HEK293T (cell line): ENCODE measurements at regions not wholly inside any gene's neighbourhood (a gene's known extent, or its start where the extent isn't known, plus 50 kb on each side); places are given as distances from the start of the nearest gene placed in this dataset.

Experiments used
- ARNT ChIP-seq: fragments of 450-650 bp; IDR thresholded peaks from 2 replicates; pipeline ENCODE4 v1.6.1; 2017; ENCODE audit warnings: mild to moderate bottlenecking
- BHLHE40 ChIP-seq: fragments of 450-650 bp; IDR thresholded peaks from 2 replicates; pipeline ENCODE4 v1.6.1; 2016; ENCODE audit warnings: mild to moderate bottlenecking, moderate library complexity, borderline replicate concordance
- ELF4 ChIP-seq: fragments of 450-650 bp; IDR thresholded peaks from 2 replicates; pipeline ENCODE4 v1.6.1; 2017; ENCODE audit warnings: antibody characterized with exemption
- FOXA1 ChIP-seq: fragments of 450-650 bp; IDR thresholded peaks from 2 replicates; pipeline ENCODE4 v1.6.1; 2016; ENCODE audit warnings: mild to moderate bottlenecking
- FOXK2 ChIP-seq: fragments of 450-650 bp; IDR thresholded peaks from 2 replicates; pipeline ENCODE4 v1.6.1; 2016; ENCODE audit warnings: mild to moderate bottlenecking
- FOXM1 ChIP-seq: fragments of 450-650 bp; IDR thresholded peaks from 2 replicates; pipeline ENCODE4 v1.6.1; 2017; ENCODE audit warnings: mild to moderate bottlenecking, borderline replicate concordance
- HDGF ChIP-seq: fragments of 450-650 bp; IDR thresholded peaks from 2 replicates; pipeline ENCODE4 v1.6.1; 2017; ENCODE audit warnings: antibody characterized with exemption, borderline replicate concordance
- L3MBTL2 ChIP-seq: fragments of 450-650 bp; conservative IDR thresholded peaks from 2 replicates; pipeline ENCODE4 v1.6.1; 2016; ENCODE audit warnings: mild to moderate bottlenecking
- LEF1 ChIP-seq: fragments of 450-650 bp; IDR thresholded peaks from 2 replicates; pipeline ENCODE4 v1.6.1; 2017; ENCODE audit warnings: mild to moderate bottlenecking, borderline replicate concordance
- NFRKB ChIP-seq: fragments of 450-650 bp; IDR thresholded peaks from 2 replicates; pipeline ENCODE4 v1.6.1; 2016; ENCODE audit warnings: mild to moderate bottlenecking, moderate library complexity
- PKNOX1 ChIP-seq: fragments of 450-650 bp; IDR thresholded peaks from 2 replicates; pipeline ENCODE4 v1.6.1; 2016
- SP1 ChIP-seq: fragments of 450-650 bp; IDR thresholded peaks from 2 replicates; pipeline ENCODE4 v1.6.1; 2017
- SUZ12 ChIP-seq: fragments of 450-650 bp; IDR thresholded peaks from 2 replicates; pipeline ENCODE4 v1.6.1; 2016; ENCODE audit warnings: mild to moderate bottlenecking
- TARDBP ChIP-seq: fragments of 450-650 bp; IDR thresholded peaks from 2 replicates; pipeline ENCODE4 v1.6.1; 2016

GRCh38 chr3:168371846-168372245 lies 276.1 kb upstream of the GOLIM4 start:
- TF ChIP-seq SP1 (no peak), FOXM1 (no peak), TARDBP (no peak), FOXA1 (no peak), FOXK2 (no peak), NFRKB (no peak), L3MBTL2 (no peak), BHLHE40 (no peak), PKNOX1 (no peak), HDGF (no peak), ARNT (no peak), ELF4 (no peak), SUZ12 (no peak), LEF1 (no peak)
